GM12878 (cell line): ENCODE measurements at regions not wholly inside any gene's neighbourhood (a gene's known extent, or its start where the extent isn't known, plus 50 kb on each side); places are given as distances from the start of the nearest gene placed in this dataset.

Source experiments
- ATAC-seq: fragments of 200-7000 bp; cut with Tn5 transposase; 3 replicates; pipeline ENCODE4 v1.9.1; 2020; ENCODE audit warnings: mild to moderate bottlenecking, moderate library complexity
- BruUV-seq: library from RNA; stranded (reverse); fragments of 400-500 nt; replicated peaks from 2 replicates; lab custom pipeline; 2021; lab: Mats Ljungman, UMichigan
- CTCF ChIA-PET: fragments of 300-600 bp; sonication (Branson Sonifier 250); formaldehyde crosslinking; extraction: SDS; loops from one replicate; lab custom pipeline; 2021; ENCODE audit warnings: inconsistent platforms; lab: Yijun Ruan, JAX
- POLR2A ChIA-PET: fragments of 350-600 bp; formaldehyde crosslinking; extraction: SDS; loops from one replicate; lab custom pipeline; 2021; ENCODE audit warnings: inconsistent platforms; lab: Charles Lee
- RAD21 ChIA-PET: fragments of 300-600 bp; sonication (Branson Sonifier 250); formaldehyde crosslinking; loops from one replicate; lab custom pipeline; 2023; ENCODE audit warnings: antibody characterized with exemption; ENCODE audit not compliant: unreplicated experiment; lab: Charles Lee
- SMC1A ChIA-PET: fragments of 300-600 bp; sonication (Branson Sonifier 250); formaldehyde crosslinking; loops from one replicate; lab custom pipeline; 2023; ENCODE audit not compliant: unreplicated experiment, uncharacterized antibody; lab: Charles Lee
- DNase-seq: peaks from one replicate; pipeline ENCODE4 v3.0.0-alpha.2; 2011; ENCODE audit warnings: low read depth, low spot score
- FAIRE-seq: peaks from 3 replicates; lab custom pipeline; 2011; peaks lifted over from hg19 to GRCh38; lab: Jason Lieb, UNC
- H2AFZ ChIP-seq: 2 replicates; pipeline ENCODE4 v1.6.0; 2011; ENCODE audit warnings: low read depth, low read length, control low read depth; ENCODE audit not compliant: control insufficient read depth
- H3K27ac ChIP-seq: 2 replicates; pipeline ENCODE4 v1.5.1; 2011; ENCODE audit warnings: control low read depth; ENCODE audit not compliant: control insufficient read depth, insufficient read depth
- H3K27me3 ChIP-seq, 2 experiments: replicated peaks in 1 of 2; 2 replicates each; pipeline versions ENCODE4 v1.6.0 to v1.6.1; 2011; ENCODE audit warnings: low read length in 1 of 2; ENCODE audit not compliant: control insufficient read depth in 2 of 2, insufficient read depth in 2 of 2
- H3K36me3 ChIP-seq, 2 experiments: 2 replicates each; pipeline ENCODE4 v1.5.1; 2011; ENCODE audit warnings: low read length in 1 of 2; ENCODE audit not compliant: control insufficient read depth in 2 of 2, insufficient read depth in 2 of 2
- H3K4me1 ChIP-seq: 2 replicates; pipeline ENCODE4 v1.6.1; 2011; ENCODE audit warnings: mild to moderate bottlenecking, low read length, moderate library complexity, mixed read lengths; ENCODE audit not compliant: control insufficient read depth, insufficient read depth
- H3K4me2 ChIP-seq: 2 replicates; pipeline ENCODE4 v1.6.0; 2011; ENCODE audit warnings: control low read depth; ENCODE audit not compliant: control insufficient read depth, insufficient read depth
- H3K4me3 ChIP-seq: fragments of 200-600 bp; sonication (generic); 2 replicates; pipeline ENCODE4 v1.5.1; 2016
- H3K79me2 ChIP-seq: 2 replicates; pipeline ENCODE4 v1.6.0; 2011; ENCODE audit warnings: low read length; ENCODE audit not compliant: control insufficient read depth, insufficient read depth
- H3K9ac ChIP-seq: 2 replicates; pipeline ENCODE4 v1.8.0; 2011; ENCODE audit warnings: low read length, control low read depth, mixed read lengths; ENCODE audit not compliant: control insufficient read depth, insufficient read depth
- H3K9me3 ChIP-seq: replicated peaks from 3 replicates; pipeline ENCODE4 v1.5.1; 2011; ENCODE audit warnings: mild to moderate bottlenecking, low read length; ENCODE audit not compliant: control insufficient read depth, insufficient read depth
- H4K20me1 ChIP-seq: 2 replicates; pipeline ENCODE4 v1.6.0; 2011; ENCODE audit not compliant: control insufficient read depth, insufficient read depth
- BMI1 ChIP-seq: fragments of 450-650 bp; IDR thresholded peaks from 2 replicates; pipeline ENCODE4 v1.6.1; 2016; ENCODE audit warnings: mild to moderate bottlenecking, moderate library complexity, borderline replicate concordance
- EZH2 ChIP-seq: IDR thresholded peaks from 2 replicates; pipeline ENCODE4 v1.6.1; 2012; ENCODE audit warnings: low read depth, mild to moderate bottlenecking, control low read depth, inconsistent platforms, low read length, borderline replicate concordance; ENCODE audit not compliant: control insufficient read depth
- GABPA ChIP-seq: IDR thresholded peaks from 2 replicates; pipeline ENCODE4 v1.6.1; 2014; ENCODE audit warnings: antibody characterized with exemption, low read depth, mild to moderate bottlenecking, inconsistent platforms
- HDAC2 ChIP-seq: fragments of 200-600 bp; sonication (generic); IDR thresholded peaks from 2 replicates; pipeline ENCODE4 v1.6.1; 2017
- IKZF1 ChIP-seq: fragments of 450-650 bp; conservative IDR thresholded peaks from 2 replicates; pipeline ENCODE4 v1.6.1; 2017; ENCODE audit warnings: antibody characterized with exemption, mild to moderate bottlenecking
- MYC ChIP-seq: IDR thresholded peaks from 2 replicates; pipeline ENCODE4 v1.6.1; 2011; ENCODE audit warnings: mild to moderate bottlenecking, low read length, moderate library complexity, inconsistent platforms; ENCODE audit not compliant: insufficient read depth, insufficient replicate concordance, insufficient read length, severe bottlenecking
- NFXL1 ChIP-seq: fragments of 450-650 bp; IDR thresholded peaks from 2 replicates; pipeline ENCODE4 v1.6.1; 2017; ENCODE audit warnings: antibody characterized with exemption, mild to moderate bottlenecking, borderline replicate concordance
- PAX8 ChIP-seq: fragments of 450-650 bp; IDR thresholded peaks from 2 replicates; pipeline ENCODE4 v1.6.1; 2017; ENCODE audit warnings: mild to moderate bottlenecking, moderate library complexity
- SUZ12 ChIP-seq: fragments of 200-600 bp; sonication (generic); IDR thresholded peaks from one replicate; pipeline ENCODE4 v1.6.1; 2018; ENCODE audit warnings: antibody characterized with exemption, mild to moderate bottlenecking; ENCODE audit not compliant: unreplicated experiment
- ZNF217 ChIP-seq: fragments of 450-650 bp; IDR thresholded peaks from 2 replicates; pipeline ENCODE4 v1.6.1; 2017; ENCODE audit warnings: antibody characterized with exemption, mild to moderate bottlenecking
- WGBS: methylation state at CpG from one replicate; pipeline ENCODE4 v1.1.6; 2016; ENCODE audit warnings: low lambda C conversion rate; ENCODE audit not compliant: insufficient replicate concordance, insufficient coverage; ENCODE audit errors: missing lambda C conversion rate; 5-methylcytosine and 5-hydroxymethylcytosine counted together
- in situ Hi-C: fragments of 300-500 bp; cut with MboI; formaldehyde crosslinking; loops from 9 replicates; pipeline ENCODE4 v1.14.3; 2018; ENCODE audit warnings: mixed read lengths
- intact Hi-C: fragments of 100-400 bp; cut with micrococcal nuclease; formaldehyde crosslinking; loops from one replicate; pipeline ENCODE4 v1.14.2; 2022; ENCODE audit not compliant: unreplicated experiment

DNA sequence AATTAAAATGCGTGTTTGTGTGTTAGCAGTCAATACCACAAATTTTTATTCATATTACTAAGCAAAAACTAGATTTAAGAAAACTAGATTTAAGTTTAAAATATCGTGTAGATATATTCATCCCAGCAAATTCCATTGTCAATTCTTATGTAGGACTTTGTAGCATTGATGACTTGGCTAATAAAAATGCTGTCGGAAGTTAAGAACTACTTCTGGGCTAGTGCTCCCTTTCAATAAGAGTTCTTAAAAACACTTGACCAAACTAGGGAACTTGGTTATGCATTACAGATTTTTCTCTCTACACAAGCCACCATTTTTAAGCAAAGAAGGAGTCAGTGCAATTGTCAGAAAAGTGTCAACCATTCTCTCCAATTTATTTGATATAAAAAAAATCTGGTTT lies 68.7 kb upstream of the RAD23B start:
- H3K4me1 ChIP-seq, result peaks cover 13% of the 10 kb centered on the region; the same call in 1 of the 2 replicates
- BruUV-seq, result no TSS peak
- no peak overlapping the region for H3K9ac ChIP-seq
- intact Hi-C loops (no loop called here), in situ Hi-C loops (no loop called here)
- no peaks in the 10 kb centered on the region for H3K36me3 ChIP-seq
- DNase-seq, result no peak
- H3K27me3 ChIP-seq, result no peaks in the 10 kb centered on the region
- WGBS, result 83% methylated on average over 3 of the region's 3 CpGs
- no peak for FAIRE-seq
- SMC1A ChIA-PET, result interaction anchor here (1.0 to 1.9 kb wide), 6 partner anchors 32 to 85 kb away, joined by 3 to 31 read pairs (median 4); no protein-coding TSS in a partner anchor
- H3K4me2 ChIP-seq, result no peak overlapping the region
- H2AFZ ChIP-seq, result no peak overlapping the region
- no peak overlapping the region for H3K4me3 ChIP-seq
- no peaks in the 10 kb centered on the region; the same call in 2 of the 3 replicates for H3K9me3 ChIP-seq
- ATAC-seq, result no peak
- H3K27ac ChIP-seq, result no peak overlapping the region
- CTCF ChIA-PET, result interaction anchor here (0.5 to 1.2 kb wide), 3 partner anchors 27 to 40 kb away, joined by 3 to 4 read pairs (median 3); no protein-coding TSS in a partner anchor
- POLR2A ChIA-PET, result interaction anchor here (1.8 to 2.4 kb wide), 2 partner anchors 46 to 70 kb away, joined by 6 to 10 read pairs; no protein-coding TSS in a partner anchor
- RAD21 ChIA-PET, result interaction anchor here (1.3 to 1.8 kb wide), 4 partner anchors 36 to 46 kb away, joined by 4 to 15 read pairs (median 8); no protein-coding TSS in a partner anchor
- no peaks in the 10 kb centered on the region for H4K20me1 ChIP-seq
- TF ChIP-seq BMI1 (no peak), PAX8 (no peak), NFXL1 (no peak), ZNF217 (no peak), MYC (no peak), HDAC2 (no peak), GABPA (no peak), EZH2 (no peak), IKZF1 (no peak), SUZ12 (no peak)
- H3K79me2 ChIP-seq, result no peaks in the 10 kb centered on the region
